Activated naive CD8-positive, alpha-beta T cell (primary cell): ENCODE measurements at regions not wholly inside any gene's neighbourhood (a gene's known extent, or its start where the extent isn't known, plus 50 kb on each side); places are given as distances from the start of the nearest gene placed in this dataset.

ENCODE experiments used
- H3K27ac Mint-ChIP-seq: one replicate; pipeline ENCODE4 v1.8.0; 2021; ENCODE audit warnings: mixed read lengths
- H3K27me3 Mint-ChIP-seq: one replicate; pipeline ENCODE4 v1.8.0; 2021; ENCODE audit warnings: mixed read lengths
- H3K36me3 Mint-ChIP-seq: one replicate; pipeline ENCODE4 v1.8.0; 2021; ENCODE audit warnings: mixed read lengths
- H3K4me1 Mint-ChIP-seq: one replicate; pipeline ENCODE4 v1.8.0; 2021; ENCODE audit warnings: low read depth, mixed read lengths
- H3K4me3 Mint-ChIP-seq: one replicate; pipeline ENCODE4 v1.8.0; 2021; ENCODE audit warnings: mild to moderate bottlenecking, mixed read lengths
- H3K9me3 Mint-ChIP-seq: one replicate; pipeline ENCODE4 v1.8.0; 2021; ENCODE audit warnings: low read depth, mixed read lengths

DNA sequence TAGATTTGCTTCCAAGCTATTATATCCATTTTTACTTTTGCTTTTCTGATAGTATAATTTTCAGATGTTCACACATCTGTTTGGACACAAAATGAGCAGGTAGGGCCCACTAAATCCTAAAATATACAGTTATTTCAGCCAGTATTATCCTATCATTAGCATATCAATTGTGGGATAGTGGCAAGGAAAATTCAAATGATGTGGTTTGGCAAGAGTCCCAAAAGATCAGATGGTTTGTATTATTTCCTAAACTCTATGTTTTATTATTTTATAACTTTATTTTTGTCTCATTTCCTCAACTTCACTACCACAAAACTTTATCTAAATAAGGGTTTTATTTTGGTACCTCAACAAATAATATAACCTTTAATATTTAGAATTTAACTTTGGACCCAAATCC lies 1659.6 kb downstream of the NCAM2 start:
- Mint-ChIP-seq H3K27ac (no peak overlapping the region), H3K36me3 (no peaks in the 10 kb centered on the region), H3K27me3 (no peaks in the 10 kb centered on the region), H3K9me3 (no peaks in the 10 kb centered on the region), H3K4me1 (no peaks in the 10 kb centered on the region), H3K4me3 (no peak overlapping the region)

- H3K4me3 Mint-ChIP-seq: no peak overlapping the region
These were observed 1671.9 kb downstream of the NCAM2 start for GRCh38 chr21:22670148-22670547.

DNA sequence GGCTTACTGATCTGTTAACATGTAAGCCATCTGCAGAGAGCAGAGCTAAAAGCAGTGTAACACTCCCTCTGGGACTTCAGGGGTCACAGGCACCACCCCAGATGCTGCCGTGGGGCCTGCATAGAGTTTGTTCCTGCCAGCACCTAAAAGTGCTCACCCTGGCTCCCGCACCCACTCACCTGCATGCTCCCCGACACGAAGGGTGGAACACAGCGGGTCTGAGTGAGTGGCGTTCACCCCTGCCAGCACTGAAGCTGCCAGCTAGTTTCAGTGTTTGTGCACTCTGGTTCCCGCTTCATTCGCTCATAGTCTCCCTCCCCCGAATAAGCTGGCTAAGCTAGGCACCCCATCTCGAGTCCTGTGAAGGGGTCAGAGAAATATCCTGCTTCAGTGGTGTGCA lies 1681.0 kb downstream of the NCAM2 start:
- Mint-ChIP-seq H3K27ac (no peak overlapping the region), H3K36me3 (no peaks in the 10 kb centered on the region), H3K4me3 (no peak overlapping the region), H3K4me1 (no peaks in the 10 kb centered on the region), H3K9me3 (no peaks in the 10 kb centered on the region), H3K27me3 (no peaks in the 10 kb centered on the region)

More at GRCh38 chr21:22670148-22670547, 1671.9 kb downstream of the NCAM2 start:
- no peaks in the 10 kb centered on the region for H3K27me3 Mint-ChIP-seq
- peaks cover 5% of the 10 kb centered on the region for H3K9me3 Mint-ChIP-seq
- H3K36me3 Mint-ChIP-seq: no peaks in the 10 kb centered on the region
- H3K27ac Mint-ChIP-seq: no peak overlapping the region
- H3K4me1 Mint-ChIP-seq: no peaks in the 10 kb centered on the region

DNA sequence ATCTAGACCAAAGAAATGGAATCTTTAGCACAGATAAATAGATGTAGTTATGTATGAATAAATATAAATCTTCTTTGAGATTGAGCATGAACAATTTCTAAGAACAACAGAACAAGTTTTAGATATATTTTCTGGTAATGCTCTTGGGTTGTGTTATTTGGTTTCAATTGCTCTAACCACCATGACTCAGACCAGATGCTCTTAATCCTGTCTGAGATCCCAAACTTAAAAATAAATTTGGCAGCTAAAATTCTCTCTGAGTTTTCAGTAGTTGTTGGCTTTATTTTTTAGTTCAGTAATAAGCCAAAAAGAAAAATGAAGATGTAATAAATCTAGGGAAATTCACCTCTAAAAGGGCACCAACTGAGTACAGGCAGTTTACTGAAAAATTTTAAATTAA lies 1693.4 kb downstream of the NCAM2 start:
- no peaks in the 10 kb centered on the region for H3K27me3 Mint-ChIP-seq
- no peak overlapping the region for H3K4me3 Mint-ChIP-seq
- H3K36me3 Mint-ChIP-seq: no peaks in the 10 kb centered on the region
- no peak overlapping the region for H3K27ac Mint-ChIP-seq
- no peaks in the 10 kb centered on the region for H3K4me1 Mint-ChIP-seq
- H3K9me3 Mint-ChIP-seq: peaks cover 10% of the 10 kb centered on the region

- Mint-ChIP-seq H3K4me1 (no peaks in the 10 kb centered on the region), H3K27me3 (no peaks in the 10 kb centered on the region), H3K27ac (no peak overlapping the region), H3K4me3 (no peak overlapping the region), H3K9me3 (no peaks in the 10 kb centered on the region), H3K36me3 (no peaks in the 10 kb centered on the region)
These were observed 1705.3 kb downstream of the NCAM2 start for GRCh38 chr21:22703521-22703920.

DNA sequence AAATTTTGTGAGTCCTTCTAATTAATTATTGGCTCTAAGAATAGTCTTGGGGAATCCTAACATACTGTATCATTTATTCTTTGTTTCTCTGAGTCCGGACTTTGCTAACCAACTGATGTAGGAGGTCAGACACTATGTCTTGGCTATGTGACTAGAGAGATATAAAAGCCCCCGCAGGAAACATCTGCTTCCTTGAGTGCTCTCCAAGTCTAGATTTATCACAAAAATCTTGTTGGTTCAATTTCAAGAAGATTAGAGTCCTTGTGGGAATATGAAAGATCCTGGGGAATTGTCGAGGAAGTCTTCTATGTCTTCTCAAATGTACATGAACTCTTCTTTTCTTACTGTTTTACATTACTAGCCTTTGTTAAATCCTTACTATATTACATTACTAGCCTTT lies 1712.5 kb downstream of the NCAM2 start:
- Mint-ChIP-seq H3K27ac (no peak overlapping the region), H3K9me3 (no peaks in the 10 kb centered on the region), H3K4me3 (no peak overlapping the region), H3K4me1 (no peaks in the 10 kb centered on the region), H3K36me3 (no peaks in the 10 kb centered on the region), H3K27me3 (no peaks in the 10 kb centered on the region)

DNA sequence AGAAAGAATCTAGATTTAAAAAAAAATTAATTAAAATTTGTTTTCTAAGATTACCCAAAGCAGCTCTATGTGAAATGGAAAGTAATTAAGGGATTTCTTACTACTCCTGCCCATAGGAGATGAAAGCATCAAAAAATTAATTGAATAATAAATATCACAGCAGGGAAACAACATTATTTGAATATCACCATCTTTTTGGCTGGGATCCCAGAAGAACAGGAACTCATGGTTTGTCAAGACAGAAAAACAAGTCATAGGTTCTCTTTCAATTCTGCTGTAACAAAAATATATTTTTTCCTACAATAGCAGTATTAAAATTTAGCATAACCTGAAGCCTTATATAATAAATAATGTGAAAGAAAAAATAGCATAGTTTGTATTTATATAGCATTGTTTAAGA lies 1713.4 kb downstream of the NCAM2 start:
- Mint-ChIP-seq H3K4me1 (no peaks in the 10 kb centered on the region), H3K27me3 (no peaks in the 10 kb centered on the region), H3K9me3 (no peaks in the 10 kb centered on the region)

GRCh38 chr21:22725436-22725835 lies 1727.2 kb downstream of the NCAM2 start:
- Mint-ChIP-seq H3K27ac (no peak overlapping the region), H3K4me1 (no peaks in the 10 kb centered on the region), H3K27me3 (no peaks in the 10 kb centered on the region)

More for the DNA sequence above, 1713.4 kb downstream of the NCAM2 start:
- H3K36me3 Mint-ChIP-seq: no peaks in the 10 kb centered on the region
- no peak overlapping the region for H3K27ac Mint-ChIP-seq
- no peak overlapping the region for H3K4me3 Mint-ChIP-seq

GRCh38 chr21:22728091-22728490 lies 1729.9 kb downstream of the NCAM2 start:
- no peaks in the 10 kb centered on the region for H3K36me3 Mint-ChIP-seq
- no peaks in the 10 kb centered on the region for H3K4me1 Mint-ChIP-seq
- no peaks in the 10 kb centered on the region for H3K27me3 Mint-ChIP-seq
- no peak overlapping the region for H3K27ac Mint-ChIP-seq
- H3K4me3 Mint-ChIP-seq: no peak overlapping the region
- H3K9me3 Mint-ChIP-seq: peaks cover 10% of the 10 kb centered on the region

More at GRCh38 chr21:22725436-22725835, 1727.2 kb downstream of the NCAM2 start:
- Mint-ChIP-seq H3K9me3 (peaks cover 10% of the 10 kb centered on the region), H3K4me3 (no peak overlapping the region), H3K36me3 (no peaks in the 10 kb centered on the region)

DNA sequence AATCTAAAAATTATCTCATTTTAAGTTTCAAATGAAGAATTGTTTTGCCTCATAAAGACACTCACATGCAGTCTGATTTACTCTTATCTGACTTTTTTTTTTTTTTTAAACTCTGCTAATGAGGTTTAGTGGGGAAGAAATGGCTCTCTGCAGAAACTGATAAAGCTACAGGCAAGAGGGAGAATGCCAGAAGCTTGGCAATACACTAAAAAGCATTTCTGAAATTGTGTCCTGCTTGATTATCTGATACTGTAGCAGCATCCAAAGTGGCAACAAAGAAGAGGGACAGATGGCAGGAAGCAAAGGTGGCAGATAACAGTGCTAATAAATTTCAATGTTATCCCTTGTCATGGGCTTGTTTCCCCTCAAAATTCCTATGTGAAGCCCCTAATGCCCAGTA lies 1744.9 kb downstream of the NCAM2 start:
- Mint-ChIP-seq H3K36me3 (no peaks in the 10 kb centered on the region), H3K4me1 (no peaks in the 10 kb centered on the region), H3K9me3 (no peaks in the 10 kb centered on the region), H3K27me3 (no peaks in the 10 kb centered on the region), H3K4me3 (no peak overlapping the region), H3K27ac (no peak overlapping the region)

DNA sequence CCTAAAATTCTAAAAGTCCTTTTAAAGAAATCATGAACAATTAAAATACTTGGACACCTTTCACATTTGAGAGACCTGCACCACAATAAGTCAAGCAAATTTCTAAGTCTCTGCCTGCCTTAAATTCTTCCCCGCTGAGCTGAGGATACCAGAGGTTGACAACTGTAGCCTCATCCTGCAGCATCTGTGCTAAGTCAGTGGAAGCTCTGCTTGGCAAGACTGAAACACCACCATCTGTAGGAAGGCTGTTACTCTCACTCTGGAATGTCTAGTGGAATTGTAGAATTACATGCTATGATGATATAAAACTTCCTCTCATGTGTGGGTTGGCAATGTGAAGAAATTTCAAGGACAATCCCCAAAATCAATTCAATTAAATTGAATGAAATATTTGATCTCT lies 1756.5 kb downstream of the NCAM2 start:
- Mint-ChIP-seq H3K36me3 (no peaks in the 10 kb centered on the region), H3K4me3 (no peak overlapping the region), H3K9me3 (no peaks in the 10 kb centered on the region), H3K4me1 (no peaks in the 10 kb centered on the region), H3K27me3 (no peaks in the 10 kb centered on the region), H3K27ac (no peak overlapping the region)

- Mint-ChIP-seq H3K4me1 (no peaks in the 10 kb centered on the region), H3K9me3 (peaks cover 4% of the 10 kb centered on the region), H3K36me3 (no peaks in the 10 kb centered on the region), H3K27me3 (no peaks in the 10 kb centered on the region), H3K4me3 (no peak overlapping the region), H3K27ac (no peak overlapping the region)
These were observed 1760.3 kb downstream of the NCAM2 start for GRCh38 chr21:22758478-22758877.

- Mint-ChIP-seq H3K27me3 (no peaks in the 10 kb centered on the region), H3K4me3 (no peak overlapping the region), H3K4me1 (no peaks in the 10 kb centered on the region), H3K36me3 (no peaks in the 10 kb centered on the region), H3K27ac (no peak overlapping the region), H3K9me3 (peaks cover 4% of the 10 kb centered on the region)
These were observed 1764.3 kb downstream of the NCAM2 start for GRCh38 chr21:22762463-22762862.

- Mint-ChIP-seq H3K4me3 (no peak overlapping the region), H3K4me1 (no peaks in the 10 kb centered on the region), H3K27me3 (no peaks in the 10 kb centered on the region), H3K9me3 (peaks cover 4% of the 10 kb centered on the region), H3K27ac (no peak overlapping the region), H3K36me3 (no peaks in the 10 kb centered on the region)
These were observed 1765.2 kb downstream of the NCAM2 start for GRCh38 chr21:22763442-22763841.

- Mint-ChIP-seq H3K27ac (no peak overlapping the region), H3K9me3 (peaks cover 4% of the 10 kb centered on the region), H3K4me1 (no peaks in the 10 kb centered on the region)
These were observed 1766.0 kb downstream of the NCAM2 start for GRCh38 chr21:22764222-22764621.

DNA sequence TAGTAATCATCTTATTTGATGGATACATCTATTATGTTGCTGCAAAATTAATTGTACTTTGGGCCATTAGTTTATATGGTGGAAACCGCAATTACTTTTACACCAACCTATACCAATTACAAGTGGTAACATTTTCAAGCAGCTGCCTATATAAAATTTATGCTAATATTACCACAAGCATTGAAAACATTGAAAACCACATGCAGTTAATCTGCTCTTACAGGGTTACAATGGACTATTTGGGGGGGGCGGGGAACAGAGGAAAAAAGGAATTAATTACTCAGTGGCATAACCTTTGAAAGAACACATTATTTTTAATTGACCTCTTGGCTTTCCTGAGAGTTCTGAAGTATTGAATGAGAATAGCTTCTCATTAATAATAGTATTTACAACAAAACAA lies 1793.2 kb downstream of the NCAM2 start:
- Mint-ChIP-seq H3K36me3 (no peaks in the 10 kb centered on the region), H3K4me3 (no peak overlapping the region), H3K4me1 (no peaks in the 10 kb centered on the region), H3K27me3 (no peaks in the 10 kb centered on the region), H3K27ac (no peak overlapping the region), H3K9me3 (no peaks in the 10 kb centered on the region)

More at GRCh38 chr21:22764222-22764621, 1766.0 kb downstream of the NCAM2 start:
- Mint-ChIP-seq H3K27me3 (no peaks in the 10 kb centered on the region), H3K36me3 (no peaks in the 10 kb centered on the region), H3K4me3 (no peak overlapping the region)
